ENCODE measurements at regions not wholly inside any gene's neighbourhood (a gene's known extent, or its start where the extent isn't known, plus 50 kb on each side); places are given as distances from the start of the nearest gene placed in this dataset.
"Not testable (repeated sequence)": the region's sequence is repeated elsewhere in the genome, so short reads cannot be mapped to it uniquely, and the experiment has no call there.

GRCh38 chr10:91741356-91741755 is 56.9 kb upstream of the TNKS2 start:
- H3K4me3 ChIP-seq (ENCODE audit: low read length, poor library complexity, severe bottlenecking), result no peak overlapping the region
- H3K9ac ChIP-seq (ENCODE audit: low read depth, low read length, poor library complexity, severe bottlenecking), result no peak overlapping the region
- H3F3A ChIP-seq (ENCODE audit: low read depth), result no peaks in the 10 kb centered on the region
- no peaks in the 10 kb centered on the region for H3K9me3 ChIP-seq (ENCODE audit: insufficient read depth, low read depth, low read length)
- no peaks in the 10 kb centered on the region for H3K36me3 ChIP-seq (ENCODE audit: insufficient read depth, low read length)
- no peaks in the 10 kb centered on the region for H3K79me2 ChIP-seq (ENCODE audit: insufficient read depth, low read length)
- no peak overlapping the region for H3K4me2 ChIP-seq (ENCODE audit: low read depth, low read length, poor library complexity, severe bottlenecking)
- H3K9me2 ChIP-seq (replicated peaks; ENCODE audit: low read depth, low read length), result no peaks in the 10 kb centered on the region
- H4K20me1 ChIP-seq (ENCODE audit: insufficient read depth, low read length, poor library complexity, severe bottlenecking), result no peaks in the 10 kb centered on the region
- peaks cover 7% of the 10 kb centered on the region for H3K27me3 ChIP-seq (ENCODE audit: insufficient read depth, low read length, poor library complexity, severe bottlenecking)
- H2AFZ ChIP-seq (ENCODE audit: low read length), result no peak overlapping the region
- no peaks in the 10 kb centered on the region for H3K4me1 ChIP-seq (ENCODE audit: insufficient read depth, low read length, poor library complexity, severe bottlenecking)
- TF ChIP-seq EZH2phosphoT487 (IDR thresholded peaks at IDR 0.05; ENCODE audit: borderline replicate concordance), result no peak
- TF ChIP-seq CTCF (conservative IDR thresholded peaks at IDR 0.05; ENCODE audit: low read length), result no peak

- Histone ChIP-seq H4K20me1 (ENCODE audit: insufficient read depth, low read length, poor library complexity, severe bottlenecking) (no peaks in the 10 kb centered on the region), H3K27me3 (ENCODE audit: insufficient read depth, low read length, poor library complexity, severe bottlenecking) (peaks cover 7% of the 10 kb centered on the region), H3K9me3 (ENCODE audit: insufficient read depth, low read depth, low read length) (no peaks in the 10 kb centered on the region), H3K4me3 (ENCODE audit: low read length, poor library complexity, severe bottlenecking) (no peak overlapping the region), H3F3A (ENCODE audit: low read depth) (no peaks in the 10 kb centered on the region), H3K4me2 (ENCODE audit: low read depth, low read length, poor library complexity, severe bottlenecking) (no peak overlapping the region), H3K9me2 (replicated peaks; ENCODE audit: low read depth, low read length) (no peaks in the 10 kb centered on the region), H3K36me3 (ENCODE audit: insufficient read depth, low read length) (no peaks in the 10 kb centered on the region), H2AFZ (ENCODE audit: low read length) (no peak overlapping the region), H3K79me2 (ENCODE audit: insufficient read depth, low read length) (no peaks in the 10 kb centered on the region), H3K4me1 (ENCODE audit: insufficient read depth, low read length, poor library complexity, severe bottlenecking) (no peaks in the 10 kb centered on the region), H3K9ac (ENCODE audit: low read depth, low read length, poor library complexity, severe bottlenecking) (no peak overlapping the region)
- no peak for TF ChIP-seq CTCF (conservative IDR thresholded peaks at IDR 0.05; ENCODE audit: low read length)
- TF ChIP-seq EZH2phosphoT487 (IDR thresholded peaks at IDR 0.05; ENCODE audit: borderline replicate concordance), result no peak
These were observed 57.8 kb upstream of the TNKS2 start for GRCh38 chr10:91740353-91740924.

GRCh38 chr10:91732265-91732664 is 66.0 kb upstream of the TNKS2 start:
- H3K4me3 ChIP-seq (ENCODE audit: low read length, poor library complexity, severe bottlenecking); H3K9me3 ChIP-seq (ENCODE audit: insufficient read depth, low read depth, low read length); H3K9me2 ChIP-seq (replicated peaks; ENCODE audit: low read depth, low read length); H3K27me3 ChIP-seq (ENCODE audit: insufficient read depth, low read length, poor library complexity, severe bottlenecking); H3K4me2 ChIP-seq (ENCODE audit: low read depth, low read length, poor library complexity, severe bottlenecking); H3K79me2 ChIP-seq (ENCODE audit: insufficient read depth, low read length); H3K4me1 ChIP-seq (ENCODE audit: insufficient read depth, low read length, poor library complexity, severe bottlenecking); H3F3A ChIP-seq (ENCODE audit: low read depth); H3K36me3 ChIP-seq (ENCODE audit: insufficient read depth, low read length); H4K20me1 ChIP-seq (ENCODE audit: insufficient read depth, low read length, poor library complexity, severe bottlenecking); H2AFZ ChIP-seq (ENCODE audit: low read length); H3K9ac ChIP-seq (ENCODE audit: low read depth, low read length, poor library complexity, severe bottlenecking): not testable (repeated sequence)

GRCh38 chr10:91729339-91729738 is 68.9 kb upstream of the TNKS2 start:
- H3F3A ChIP-seq (ENCODE audit: low read depth); H3K4me2 ChIP-seq (ENCODE audit: low read depth, low read length, poor library complexity, severe bottlenecking); H3K9ac ChIP-seq (ENCODE audit: low read depth, low read length, poor library complexity, severe bottlenecking); H3K9me2 ChIP-seq (replicated peaks; ENCODE audit: low read depth, low read length); H4K20me1 ChIP-seq (ENCODE audit: insufficient read depth, low read length, poor library complexity, severe bottlenecking); H3K4me1 ChIP-seq (ENCODE audit: insufficient read depth, low read length, poor library complexity, severe bottlenecking); H3K9me3 ChIP-seq (ENCODE audit: insufficient read depth, low read depth, low read length); H3K36me3 ChIP-seq (ENCODE audit: insufficient read depth, low read length); H3K79me2 ChIP-seq (ENCODE audit: insufficient read depth, low read length); H2AFZ ChIP-seq (ENCODE audit: low read length); H3K4me3 ChIP-seq (ENCODE audit: low read length, poor library complexity, severe bottlenecking); H3K27me3 ChIP-seq (ENCODE audit: insufficient read depth, low read length, poor library complexity, severe bottlenecking): not testable (repeated sequence)

All from Loucy (cell line).